AG04449 (cell line): ENCODE measurements at regions not wholly inside any gene's neighbourhood (a gene's known extent, or its start where the extent isn't known, plus 50 kb on each side); places are given as distances from the start of the nearest gene placed in this dataset.

Experiments
- CTCF ChIA-PET: fragments of 350-600 bp; formaldehyde crosslinking; extraction: SDS; loops from one replicate; lab custom pipeline; 2021; ENCODE audit warnings: antibody characterized with exemption; lab: Yijun Ruan, JAX
- POLR2A ChIA-PET: fragments of 400-600, 350-600 bp; formaldehyde crosslinking; extraction: SDS; loops from one replicate; lab custom pipeline; 2020; ENCODE audit warnings: antibody characterized with exemption, inconsistent platforms; lab: Yijun Ruan, JAX
- DNase-seq: peaks from one replicate; pipeline ENCODE4 v3.0.0-alpha.2; 2010; ENCODE audit warnings: low read depth, low spot score
- H3K4me3 ChIP-seq: 2 replicates; pipeline ENCODE4 v1.5.1; 2011; ENCODE audit warnings: low read depth, mild to moderate bottlenecking, control low read depth, low read length
- TF ChIP-seq, protein P1 (sequence below): IDR thresholded peaks from one replicate; pipeline ENCODE4 v1.5.1; 2011; ENCODE audit warnings: mild to moderate bottlenecking, moderate library complexity, low read length, control low read depth, inconsistent platforms; ENCODE audit not compliant: insufficient read depth; ENCODE audit errors: missing control alignments

DNA sequence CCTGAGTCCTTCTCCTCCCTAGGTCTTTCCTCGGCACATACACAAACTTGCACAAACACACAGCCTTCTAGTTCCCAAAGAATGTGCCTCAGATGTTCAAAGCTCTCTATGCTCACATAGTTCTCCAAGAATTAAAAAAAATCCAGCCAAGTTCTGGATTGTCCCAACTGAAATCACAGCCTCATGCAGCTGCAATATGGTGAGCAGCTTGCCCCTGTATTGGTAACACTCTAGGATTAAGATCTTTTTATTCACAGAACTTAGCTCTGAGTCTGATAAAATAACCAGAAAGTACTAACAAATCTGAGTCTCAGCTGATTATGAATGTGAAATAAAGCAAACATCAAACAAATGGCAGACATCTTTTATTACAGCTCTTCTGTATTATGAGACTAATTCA is 604.8 kb upstream of the PFKP start:
- no peak overlapping the region for H3K4me3 ChIP-seq
- TF ChIP-seq, protein P1, sequence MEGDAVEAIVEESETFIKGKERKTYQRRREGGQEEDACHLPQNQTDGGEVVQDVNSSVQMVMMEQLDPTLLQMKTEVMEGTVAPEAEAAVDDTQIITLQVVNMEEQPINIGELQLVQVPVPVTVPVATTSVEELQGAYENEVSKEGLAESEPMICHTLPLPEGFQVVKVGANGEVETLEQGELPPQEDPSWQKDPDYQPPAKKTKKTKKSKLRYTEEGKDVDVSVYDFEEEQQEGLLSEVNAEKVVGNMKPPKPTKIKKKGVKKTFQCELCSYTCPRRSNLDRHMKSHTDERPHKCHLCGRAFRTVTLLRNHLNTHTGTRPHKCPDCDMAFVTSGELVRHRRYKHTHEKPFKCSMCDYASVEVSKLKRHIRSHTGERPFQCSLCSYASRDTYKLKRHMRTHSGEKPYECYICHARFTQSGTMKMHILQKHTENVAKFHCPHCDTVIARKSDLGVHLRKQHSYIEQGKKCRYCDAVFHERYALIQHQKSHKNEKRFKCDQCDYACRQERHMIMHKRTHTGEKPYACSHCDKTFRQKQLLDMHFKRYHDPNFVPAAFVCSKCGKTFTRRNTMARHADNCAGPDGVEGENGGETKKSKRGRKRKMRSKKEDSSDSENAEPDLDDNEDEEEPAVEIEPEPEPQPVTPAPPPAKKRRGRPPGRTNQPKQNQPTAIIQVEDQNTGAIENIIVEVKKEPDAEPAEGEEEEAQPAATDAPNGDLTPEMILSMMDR = no peak
- CTCF ChIA-PET = no interaction called here
- POLR2A ChIA-PET = no interaction called here
- no peak for DNase-seq

DNA sequence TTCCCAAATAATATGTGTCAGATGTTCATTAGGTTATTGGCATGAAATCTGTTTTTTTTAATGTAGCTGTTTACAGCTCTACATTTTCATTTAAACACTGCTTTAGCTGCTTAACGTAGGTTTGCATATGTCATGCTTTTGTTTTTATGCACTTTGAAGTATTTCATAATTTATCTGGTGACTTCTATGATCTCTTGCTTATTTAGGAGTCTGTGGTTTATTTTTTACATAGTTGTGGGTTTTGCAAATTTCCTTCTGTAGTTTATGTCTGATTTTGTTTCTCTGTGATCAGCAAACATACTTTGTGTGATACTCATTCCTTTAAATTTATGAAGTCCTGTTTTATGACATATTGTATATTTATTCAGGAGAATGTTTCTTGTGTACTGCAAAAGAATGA is 606.5 kb upstream of the PFKP start:
- POLR2A ChIA-PET = no interaction called here
- no peak for DNase-seq
- CTCF ChIA-PET = no interaction called here
- TF ChIP-seq, protein P1 = no peak
- no peak overlapping the region for H3K4me3 ChIP-seq

- TF ChIP-seq, protein P1 = no peak
- CTCF ChIA-PET = no interaction called here
- no peak for DNase-seq
- no peak overlapping the region for H3K4me3 ChIP-seq
- POLR2A ChIA-PET = no interaction called here
Observed at GRCh38 chr10:2459713-2460112, 607.6 kb upstream of the PFKP start.

- no peak for DNase-seq
- ChIA-PET CTCF (no interaction called here), POLR2A (no interaction called here)
- TF ChIP-seq, protein P1 = no peak
- no peak overlapping the region for H3K4me3 ChIP-seq
Observed at GRCh38 chr10:2456834-2457233, 610.5 kb upstream of the PFKP start.

GRCh38 chr10:2445370-2445769 is 622.0 kb upstream of the PFKP start:
- TF ChIP-seq, protein P1 = no peak
- CTCF ChIA-PET = no interaction called here
- DNase-seq = no peak
- POLR2A ChIA-PET = no interaction called here
- no peak overlapping the region for H3K4me3 ChIP-seq

DNA sequence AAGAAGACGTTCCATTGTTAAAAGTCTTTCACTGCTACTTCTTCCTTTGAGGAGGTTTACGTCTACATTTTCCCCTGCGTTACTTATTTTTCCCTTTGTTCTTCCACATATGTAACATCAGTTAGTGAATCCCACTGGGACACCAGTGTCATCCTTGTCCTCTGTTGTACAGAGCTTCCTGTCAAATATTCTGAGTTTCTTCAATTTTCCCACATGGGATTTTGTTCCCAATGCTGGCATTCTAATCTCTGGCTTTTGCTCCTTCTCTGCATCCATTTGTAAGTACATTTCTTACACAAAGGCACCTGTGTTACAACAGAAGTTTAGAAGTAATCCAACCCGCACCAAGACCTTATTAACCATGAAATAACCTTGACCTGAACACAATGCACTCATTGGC is 627.4 kb upstream of the PFKP start:
- POLR2A ChIA-PET = no interaction called here
- no peak overlapping the region for H3K4me3 ChIP-seq
- TF ChIP-seq, protein P1 = no peak

DNA sequence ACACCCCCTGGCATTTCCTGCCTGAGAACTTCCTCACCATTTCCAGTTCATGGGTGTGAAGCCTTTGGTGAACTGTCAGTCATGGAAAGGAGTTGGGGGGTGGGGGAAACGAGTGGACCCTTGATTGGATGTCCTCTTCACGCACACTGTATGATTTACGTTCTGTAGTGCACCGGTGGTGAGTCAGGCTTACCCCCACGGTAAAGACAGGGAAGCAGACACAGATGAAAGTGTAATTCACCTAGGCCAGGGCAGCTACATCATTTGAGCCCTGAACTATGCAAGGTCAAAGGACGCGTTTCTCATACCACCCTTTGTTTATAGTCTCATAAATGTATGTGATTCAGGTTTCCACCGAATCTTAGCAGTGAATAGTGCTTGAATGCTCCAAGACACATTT is 628.3 kb upstream of the PFKP start:
- no peak for DNase-seq
- POLR2A ChIA-PET = no interaction called here
- TF ChIP-seq, protein P1 = no peak
- CTCF ChIA-PET = no interaction called here
- H3K4me3 ChIP-seq = no peak overlapping the region

More for the DNA sequence above, 627.4 kb upstream of the PFKP start:
- DNase-seq = no peak
- CTCF ChIA-PET = no interaction called here
